Left lung (tissue), 4 donors: ENCODE measurements at regions not wholly inside any gene's neighbourhood (a gene's known extent, or its start where the extent isn't known, plus 50 kb on each side); places are given as distances from the start of the nearest gene placed in this dataset.
"Not testable (repeated sequence)": the region's sequence is repeated elsewhere in the genome, so short reads cannot be mapped to it uniquely, and the experiment has no call there.

Experiments
- ATAC-seq: fragments of 200-7000 bp; cut with Tn5 transposase; one replicate; pipeline ENCODE4 v1.9.1; 2020; ENCODE audit warnings: moderate library complexity
- DNase-seq, 4 donors: peaks; one replicate each; pipeline ENCODE4 v3.0.0-alpha.2; 2013 to 2020
- H3K27ac ChIP-seq, 2 donors: fragments of 200-600 bp; sonication (generic) in 1 of 2; one replicate each; pipeline versions ENCODE4 v1.5.0 to v1.8.0; 2020 to 2021
- H3K27me3 ChIP-seq, 2 donors: fragments of 200-600 bp; sonication (generic) in 1 of 2; one replicate each; pipeline versions ENCODE4 v1.5.0 to v1.8.0; 2020 to 2021
- H3K36me3 ChIP-seq, 2 donors: fragments of 200-600 bp; sonication (generic) in 1 of 2; one replicate each; pipeline versions ENCODE4 v1.5.0 to v1.8.0; 2020 to 2021
- H3K4me1 ChIP-seq, 2 donors: fragments of 200-600 bp; one replicate each; pipeline ENCODE4 v1.8.0; 2021
- H3K4me3 ChIP-seq, 2 donors: fragments of 200-600 bp; sonication (generic) in 1 of 2; one replicate each; pipeline versions ENCODE4 v1.5.0 to v1.8.0; 2020 to 2021; ENCODE audit warnings: mild to moderate bottlenecking in 1 of 2
- H3K9me3 ChIP-seq, 2 donors: fragments of 200-600 bp; sonication (generic) in 1 of 2; one replicate each; pipeline versions ENCODE4 v1.5.0 to v1.8.0; 2020 to 2021
- CTCF ChIP-seq, 2 donors: fragments of 200-600 bp; sonication (generic) in 1 of 2; IDR thresholded peaks; one replicate each; pipeline versions ENCODE4 v1.5.0 to v1.8.0; 2021; ENCODE audit warnings: antibody characterized with exemption in 2 of 2
- intact Hi-C, 2 donors: fragments of 100-400 bp; cut with DNase I; formaldehyde crosslinking; loops; one replicate each; pipeline versions ENCODE4 v1.11.2 to v1.14.2; 2022
- donor health status: DM: no; HTN: yes; CAD: no.
- donor health status: DM: no; HTN: no; CAD: no.

- H3K9me3 ChIP-seq, result no peaks in the 10 kb centered on the region
- ATAC-seq (no peak), DNase-seq (no peak)
- no peaks in the 10 kb centered on the region for H3K4me1 ChIP-seq
- no peak for TF ChIP-seq CTCF (IDR thresholded peaks at IDR 0.05)
- no peak overlapping the region for H3K4me3 ChIP-seq
- H3K36me3 ChIP-seq, result no peaks in the 10 kb centered on the region
- H3K27me3 ChIP-seq, result no peaks in the 10 kb centered on the region
- intact Hi-C loops, result no loop called here
- H3K27ac ChIP-seq, result no peak overlapping the region
Observed at GRCh38 chr7:23893942-23894891, 184.2 kb downstream of the STK31 start.

- Histone ChIP-seq H3K4me3 (no peak overlapping the region), H3K4me1 (no peaks in the 10 kb centered on the region), H3K36me3 (no peaks in the 10 kb centered on the region), H3K27ac (no peak overlapping the region), H3K9me3 (no peaks in the 10 kb centered on the region), H3K27me3 (no peaks in the 10 kb centered on the region)
- DNase-seq (no peak), ATAC-seq (no peak)
- no peak for TF ChIP-seq CTCF (IDR thresholded peaks at IDR 0.05)
- intact Hi-C loops, result no loop called here
Observed at GRCh38 chr7:23894892-23895569, 185.0 kb downstream of the STK31 start.

- no peaks in the 10 kb centered on the region for H3K9me3 ChIP-seq
- H3K4me3 ChIP-seq, result no peak overlapping the region
- intact Hi-C loops, result no loop called here
- H3K27ac ChIP-seq, result no peak overlapping the region
- TF ChIP-seq CTCF (IDR thresholded peaks at IDR 0.05), result no peak
- DNase-seq (no peak), ATAC-seq (no peak)
- no peaks in the 10 kb centered on the region for H3K27me3 ChIP-seq
- H3K36me3 ChIP-seq, result no peaks in the 10 kb centered on the region
- H3K4me1 ChIP-seq, result no peaks in the 10 kb centered on the region
Observed at GRCh38 chr7:23895666-23896096, 185.7 kb downstream of the STK31 start.

- H3K9me3 ChIP-seq, result no peaks in the 10 kb centered on the region
- no peak overlapping the region for H3K4me3 ChIP-seq
- no peak for DNase-seq
- no peaks in the 10 kb centered on the region for H3K36me3 ChIP-seq
- ATAC-seq, result no peak
- no peak for TF ChIP-seq CTCF (IDR thresholded peaks at IDR 0.05)
- H3K27me3 ChIP-seq, result no peaks in the 10 kb centered on the region
- intact Hi-C loops, result no loop called here
- H3K4me1 ChIP-seq, result no peaks in the 10 kb centered on the region
- H3K27ac ChIP-seq, result no peak overlapping the region
Observed at GRCh38 chr7:23898619-23899018, 188.6 kb downstream of the STK31 start.

GRCh38 chr7:23904901-23905300, 194.9 kb downstream of the STK31 start:
- ATAC-seq, H3K4me3 ChIP-seq, intact Hi-C loops, H3K27me3 ChIP-seq, H3K9me3 ChIP-seq, DNase-seq, H3K36me3 ChIP-seq, H3K4me1 ChIP-seq, H3K27ac ChIP-seq: not testable (repeated sequence)
